ENCODE measurements at regions not wholly inside any gene's neighbourhood (a gene's known extent, or its start where the extent isn't known, plus 50 kb on each side); places are given as distances from the start of the nearest gene placed in this dataset.
"Not testable (repeated sequence)": the region's sequence is repeated elsewhere in the genome, so short reads cannot be mapped to it uniquely, and the experiment has no call there.

- no peak for DNase-seq
Observed at GRCh38 chr4:149870008-149870407, 54.4 kb upstream of the IQCM start.

GRCh38 chr4:149881744-149882143 is 66.1 kb upstream of the IQCM start:
- no peak for DNase-seq

GRCh38 chr4:149882251-149882650 is 66.6 kb upstream of the IQCM start:
- DNase-seq, result no peak

GRCh38 chr4:149884046-149884445 is 68.4 kb upstream of the IQCM start:
- DNase-seq, result peak; percentile 44

- no peak for DNase-seq
Observed at GRCh38 chr4:149884529-149885181, 69.0 kb upstream of the IQCM start.

- DNase-seq, result peak; percentile 82
Observed at GRCh38 chr4:149885896-149886295, 70.3 kb upstream of the IQCM start.

GRCh38 chr4:149886786-149887490 is 71.3 kb upstream of the IQCM start:
- DNase-seq, result no peak

- DNase-seq, result peak; percentile 35
Observed at GRCh38 chr4:149889991-149890390, 74.3 kb upstream of the IQCM start.

GRCh38 chr4:149890531-149890930 is 74.9 kb upstream of the IQCM start:
- DNase-seq, result no peak

GRCh38 chr4:149891426-149891825 is 75.8 kb upstream of the IQCM start:
- DNase-seq, result peak; percentile 74

- DNase-seq, result peak; percentile 60
Observed at GRCh38 chr4:149896432-149896831, 80.8 kb upstream of the IQCM start.

GRCh38 chr4:149897783-149898182 is 82.1 kb upstream of the IQCM start:
- DNase-seq, result no peak

- no peak for DNase-seq
Observed at GRCh38 chr4:149901128-149901527, 85.5 kb upstream of the IQCM start.

- no peak for DNase-seq
Observed at GRCh38 chr4:149902242-149902641, 86.6 kb upstream of the IQCM start.

- DNase-seq, result peak; percentile 7
Observed at GRCh38 chr4:149910177-149910576, 94.5 kb upstream of the IQCM start.

GRCh38 chr4:149910604-149911350 is 95.1 kb upstream of the IQCM start:
- DNase-seq, result no peak

- DNase-seq, result no peak
Observed at GRCh38 chr4:149911354-149911753, 95.7 kb upstream of the IQCM start.

- peak; percentile 29 for DNase-seq
Observed at GRCh38 chr4:149912000-149912399, 96.4 kb upstream of the IQCM start.

- peak; percentile 66 for DNase-seq
Observed at GRCh38 chr4:149914119-149915115, 98.8 kb upstream of the IQCM start.

GRCh38 chr4:149915735-149916134 is 100.1 kb upstream of the IQCM start:
- not testable (repeated sequence) for DNase-seq

GRCh38 chr4:149923736-149924135 is 108.1 kb upstream of the IQCM start:
- DNase-seq, result no peak

GRCh38 chr4:149927514-149927913 is 111.9 kb upstream of the IQCM start:
- no peak for DNase-seq

Measured in fibroblast of skin of scalp (primary cell).